Spleen (tissue), 11 donors: ENCODE measurements at regions not wholly inside any gene's neighbourhood (a gene's known extent, or its start where the extent isn't known, plus 50 kb on each side); places are given as distances from the start of the nearest gene placed in this dataset.

Experiments
- DNase-seq: peaks from one replicate; pipeline ENCODE4 v3.0.0-alpha.2; 2020
- H3K27ac ChIP-seq, 8 donors: fragments of 200-600 bp; sonication (generic) in 7 of 8; 1 replicate in 4 of 8; 2 replicates in 4 of 8; pipeline versions ENCODE4 v1.5.0 to v1.8.0; 2016 to 2021; ENCODE audit warnings: inconsistent platforms in 4 of 8, mild to moderate bottlenecking in 4 of 8, moderate library complexity in 1 of 8
- H3K27me3 ChIP-seq, 7 donors: fragments of 200-600 bp; sonication (generic) in 6 of 7; replicated peaks in 1 of 7; 1 replicate in 4 of 7; 2 replicates in 3 of 7; pipeline versions ENCODE4 v1.5.0 to v1.8.0; 2016 to 2021; ENCODE audit warnings: inconsistent platforms in 3 of 7, mild to moderate bottlenecking in 1 of 7
- H3K36me3 ChIP-seq, 6 donors: fragments of 200-600 bp; sonication (generic) in 5 of 6; 1 replicate in 4 of 6; 2 replicates in 2 of 6; pipeline versions ENCODE4 v1.5.0 to v1.8.0; 2016 to 2021; ENCODE audit warnings: inconsistent platforms in 2 of 6
- H3K4me1 ChIP-seq, 6 donors: fragments of 200-600 bp; sonication (generic) in 5 of 6; 1 replicate in 3 of 6; 2 replicates in 3 of 6; pipeline versions ENCODE4 v1.5.0 to v1.8.0; 2016 to 2021; ENCODE audit warnings: inconsistent platforms in 3 of 6
- H3K4me3 ChIP-seq, 8 donors: fragments of 200-600 bp; sonication (generic) in 7 of 8; 1 replicate in 4 of 8; 2 replicates in 4 of 8; pipeline versions ENCODE4 v1.5.0 to v1.8.0; 2016 to 2021; ENCODE audit warnings: inconsistent platforms in 4 of 8, mild to moderate bottlenecking in 4 of 8, moderate library complexity in 2 of 8
- H3K9me3 ChIP-seq, 8 donors: fragments of 200-600 bp; sonication (generic) in 7 of 8; 1 replicate in 4 of 8; 2 replicates in 4 of 8; pipeline versions ENCODE4 v1.5.0 to v1.8.0; 2016 to 2021; ENCODE audit warnings: inconsistent platforms in 4 of 8
- POLR2A ChIP-seq, 3 donors: fragments of 450-650 bp; IDR thresholded peaks; one replicate each; pipeline ENCODE4 v1.5.1; 2017; ENCODE audit warnings: antibody characterized with exemption in 3 of 3, mild to moderate bottlenecking in 1 of 3
- POLR2AphosphoS5 ChIP-seq, 3 donors: sonication (generic); formaldehyde crosslinking; IDR thresholded peaks; one replicate each; pipeline ENCODE4 v1.5.1; 2017; ENCODE audit warnings: antibody characterized with exemption in 3 of 3
- WGBS, 5 donors: extraction: QIAGEN DNeasy Blood & Tissue Kit in 3 of 5; methylation state at CpG; one replicate each; pipeline versions ENCODE4 v1.1.5 to v1.1.7; 2013 to 2018; 5-methylcytosine and 5-hydroxymethylcytosine counted together
- intact Hi-C: fragments of 100-400 bp; cut with DNase I; formaldehyde crosslinking; loops from one replicate; pipeline ENCODE4 v1.15.0; 2023; ENCODE audit warnings: low total_unique reads
- TF ChIP-seq, protein P1 (sequence below), 11 experiments: fragments of 200-600 bp in 7 of 11; fragments of 450-650 bp in 4 of 11; sonication (generic) in 4 of 11; IDR thresholded peaks in 8 of 11; conservative IDR thresholded peaks in 3 of 11; 1 replicate in 7 of 11; 2 replicates in 4 of 11; pipeline versions ENCODE4 v1.4.0 to v1.8.0; 2016 to 2021; ENCODE audit warnings: antibody characterized with exemption in 11 of 11, inconsistent platforms in 4 of 11, mild to moderate bottlenecking in 1 of 11
- donor health status: healthy with polysubstance abuse.
- donor health status: DM: no; HTN: no; CAD: no; lungs with moderate emphysema.
- donor health status: DM: no; HTN: no; CAD: no.
- donor health status: Bipolar disorder and iron deficiency.
- donor health status: healthy.
- donor health status: DM: no; HTN: no; CAD: no.
- donor health status: DM: yes; HTN: yes; CAD: no.

DNA sequence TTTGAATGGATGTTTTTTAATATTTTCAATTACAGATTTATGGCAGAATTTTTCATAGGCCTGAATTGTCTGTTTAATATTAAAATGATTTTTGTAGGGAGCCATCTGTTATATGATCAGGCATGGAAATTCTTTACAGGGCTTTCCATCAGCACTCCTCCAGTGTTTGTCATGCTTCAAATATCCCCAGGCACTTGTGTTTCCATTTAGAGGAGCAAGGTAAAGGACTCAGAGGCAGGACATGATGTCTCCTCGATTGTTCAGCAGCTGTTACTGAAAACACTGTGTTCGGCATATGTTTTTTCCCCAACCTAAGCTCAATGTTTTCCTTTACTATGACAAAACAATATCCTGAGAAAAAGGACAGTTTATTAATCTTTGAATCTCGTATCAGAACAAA is 172.3 kb upstream of the RFX3 start:
- H3K4me1 ChIP-seq, result no peaks in the 10 kb centered on the region
- intact Hi-C loops, result no loop called here
- 78 to 88% (median 81%) methylated on average over 3 of the region's 3 CpGs for WGBS, 5 donors

DNA sequence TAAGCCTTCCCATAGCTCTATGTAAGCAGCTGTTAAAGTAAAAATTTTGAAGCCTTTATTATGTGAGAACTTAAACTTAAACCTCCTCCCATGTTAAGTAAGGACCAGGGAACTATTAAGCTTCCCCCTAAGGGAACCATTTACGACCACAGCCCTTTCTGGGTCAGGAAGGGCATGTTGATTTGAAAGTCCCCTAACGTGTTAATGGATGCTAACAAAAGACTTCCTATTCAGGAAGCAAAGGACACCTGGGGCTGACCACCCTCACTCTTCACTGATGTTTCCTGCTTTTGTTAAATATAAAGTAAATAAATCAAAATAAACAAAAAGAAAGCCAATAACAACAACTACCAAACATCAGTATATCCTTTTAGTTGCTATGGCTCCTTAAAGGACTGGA is 170.6 kb upstream of the RFX3 start:
- Histone ChIP-seq H3K4me1 (no peaks in the 10 kb centered on the region), H3K4me3 (no peak overlapping the region), H3K27ac (no peak overlapping the region), H3K27me3 (no peaks in the 10 kb centered on the region), H3K9me3 (no peaks in the 10 kb centered on the region), H3K36me3 (no peaks in the 10 kb centered on the region)
- intact Hi-C loops, result no loop called here
- 15 to 52% (median 43%) methylated on average over 2 of the region's 2 CpGs for WGBS, 5 donors
- no peak for TF ChIP-seq POLR2AphosphoS5 (IDR thresholded peaks at IDR 0.05)
- no peak for TF ChIP-seq POLR2A (IDR thresholded peaks at IDR 0.05)
- TF ChIP-seq, protein P1, sequence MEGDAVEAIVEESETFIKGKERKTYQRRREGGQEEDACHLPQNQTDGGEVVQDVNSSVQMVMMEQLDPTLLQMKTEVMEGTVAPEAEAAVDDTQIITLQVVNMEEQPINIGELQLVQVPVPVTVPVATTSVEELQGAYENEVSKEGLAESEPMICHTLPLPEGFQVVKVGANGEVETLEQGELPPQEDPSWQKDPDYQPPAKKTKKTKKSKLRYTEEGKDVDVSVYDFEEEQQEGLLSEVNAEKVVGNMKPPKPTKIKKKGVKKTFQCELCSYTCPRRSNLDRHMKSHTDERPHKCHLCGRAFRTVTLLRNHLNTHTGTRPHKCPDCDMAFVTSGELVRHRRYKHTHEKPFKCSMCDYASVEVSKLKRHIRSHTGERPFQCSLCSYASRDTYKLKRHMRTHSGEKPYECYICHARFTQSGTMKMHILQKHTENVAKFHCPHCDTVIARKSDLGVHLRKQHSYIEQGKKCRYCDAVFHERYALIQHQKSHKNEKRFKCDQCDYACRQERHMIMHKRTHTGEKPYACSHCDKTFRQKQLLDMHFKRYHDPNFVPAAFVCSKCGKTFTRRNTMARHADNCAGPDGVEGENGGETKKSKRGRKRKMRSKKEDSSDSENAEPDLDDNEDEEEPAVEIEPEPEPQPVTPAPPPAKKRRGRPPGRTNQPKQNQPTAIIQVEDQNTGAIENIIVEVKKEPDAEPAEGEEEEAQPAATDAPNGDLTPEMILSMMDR (IDR thresholded peaks at IDR 0.05 in 8 of 11, conservative IDR thresholded peaks at IDR 0.05 in 3 of 11), result no peak
- DNase-seq, result no peak

More for the DNA sequence above, 172.3 kb upstream of the RFX3 start:
- DNase-seq, result no peak
- Histone ChIP-seq H3K27ac (no peak overlapping the region), H3K4me3 (no peak overlapping the region), H3K27me3 (peaks cover 0 to 6% (median 0%) of the 10 kb centered on the region in 7 donors), H3K9me3 (no peaks in the 10 kb centered on the region), H3K36me3 (no peaks in the 10 kb centered on the region)
- TF ChIP-seq, protein P1 (IDR thresholded peaks at IDR 0.05 in 8 of 11, conservative IDR thresholded peaks at IDR 0.05 in 3 of 11), result no peak
- no peak for TF ChIP-seq POLR2AphosphoS5 (IDR thresholded peaks at IDR 0.05)
- TF ChIP-seq POLR2A (IDR thresholded peaks at IDR 0.05), result no peak

DNA sequence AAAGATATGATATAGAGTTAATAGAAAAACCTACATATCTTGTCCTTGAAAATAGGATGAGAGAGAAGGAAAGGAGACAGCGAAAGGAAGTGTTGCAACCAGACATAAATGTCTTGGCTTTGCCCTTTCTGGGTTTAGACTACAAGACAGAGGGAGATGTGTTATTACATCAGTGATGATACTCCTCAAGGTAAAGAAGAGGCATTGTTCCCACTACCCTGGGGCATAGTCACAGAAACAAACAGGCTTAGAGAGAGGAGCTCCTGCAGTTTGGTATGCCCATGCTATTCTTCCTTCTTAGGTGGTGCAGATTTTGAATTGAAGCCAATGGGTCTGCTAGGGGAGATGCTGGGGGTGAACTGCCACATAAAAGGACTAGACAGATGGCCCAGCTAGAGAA is 166.8 kb upstream of the RFX3 start:
- intact Hi-C loops, result no loop called here
- DNase-seq, result no peak
- TF ChIP-seq, protein P1 (IDR thresholded peaks at IDR 0.05 in 8 of 11, conservative IDR thresholded peaks at IDR 0.05 in 3 of 11), result no peak
- no peak for TF ChIP-seq POLR2AphosphoS5 (IDR thresholded peaks at IDR 0.05)
- TF ChIP-seq POLR2A (IDR thresholded peaks at IDR 0.05), result no peak
- Histone ChIP-seq H3K27me3 (no peaks in the 10 kb centered on the region), H3K9me3 (no peaks in the 10 kb centered on the region), H3K4me3 (no peak overlapping the region), H3K27ac (no peak overlapping the region), H3K36me3 (no peaks in the 10 kb centered on the region), H3K4me1 (no peaks in the 10 kb centered on the region)
- WGBS, 5 donors, result 90 to 100% (median 91%) methylated on average over 1 of the region's 1 CpG

DNA sequence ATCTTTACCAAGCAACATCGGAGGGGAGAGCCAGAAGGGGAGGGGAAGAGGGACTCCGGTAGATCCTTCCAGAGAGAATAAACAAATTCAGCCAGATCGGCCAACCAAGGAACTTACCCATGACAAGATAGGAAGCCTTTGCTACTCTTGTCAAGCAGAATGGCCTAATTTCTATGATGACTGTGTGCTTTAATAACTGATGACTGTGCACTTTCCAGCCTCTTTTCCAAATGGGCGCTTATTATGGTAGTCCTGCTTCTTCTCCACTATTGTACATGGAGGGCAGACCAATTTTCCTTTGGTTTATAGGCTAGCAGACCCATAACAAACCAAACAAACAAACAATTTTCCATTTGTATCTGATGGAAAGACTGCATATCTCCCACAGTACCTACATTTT is 163.8 kb upstream of the RFX3 start:
- TF ChIP-seq POLR2AphosphoS5 (IDR thresholded peaks at IDR 0.05), result no peak
- TF ChIP-seq POLR2A (IDR thresholded peaks at IDR 0.05), result no peak
- TF ChIP-seq, protein P1 (IDR thresholded peaks at IDR 0.05 in 8 of 11, conservative IDR thresholded peaks at IDR 0.05 in 3 of 11), result no peak
- Histone ChIP-seq H3K4me1 (no peaks in the 10 kb centered on the region), H3K9me3 (no peaks in the 10 kb centered on the region), H3K27me3 (no peaks in the 10 kb centered on the region), H3K36me3 (no peaks in the 10 kb centered on the region), H3K4me3 (no peak overlapping the region), H3K27ac (no peak overlapping the region)
- WGBS, 5 donors, result 71 to 94% (median 83%) methylated on average over 4 of the region's 4 CpGs
- DNase-seq, result no peak
- intact Hi-C loops, result no loop called here
